Neural cell (in vitro differentiated cells): ENCODE measurements at regions not wholly inside any gene's neighbourhood (a gene's known extent, or its start where the extent isn't known, plus 50 kb on each side); places are given as distances from the start of the nearest gene placed in this dataset.

Source experiments
- H2AFZ ChIP-seq: fragments of 200-600, 300-800 bp; sonication (generic), shearing (Covaris generic); 2 replicates; pipeline ENCODE4 v1.6.0; 2014; ENCODE audit warnings: low read depth, mild to moderate bottlenecking, antibody characterized with exemption, low read length, moderate library complexity
- H3F3A ChIP-seq: fragments of 200-600 bp; shearing (Covaris generic); 2 replicates; pipeline ENCODE4 v1.6.1; 2016; ENCODE audit warnings: mild to moderate bottlenecking, moderate library complexity, mixed read lengths, antibody characterized with exemption, low read length; ENCODE audit not compliant: insufficient read depth, poor library complexity, severe bottlenecking
- H3K27ac ChIP-seq: fragments of 200-600, 300-800 bp; sonication (generic), shearing (Covaris generic); 2 replicates; pipeline ENCODE4 v1.5.1; 2014; ENCODE audit warnings: mild to moderate bottlenecking, low read length, moderate library complexity
- H3K27me3 ChIP-seq: fragments of 300-800, 200-600 bp; sonication (generic), shearing (Covaris generic); 2 replicates; pipeline ENCODE4 v1.6.0; 2014; ENCODE audit warnings: mild to moderate bottlenecking, low read depth, low read length, moderate library complexity; ENCODE audit not compliant: insufficient read depth
- H3K36me3 ChIP-seq: fragments of 300-800, 200-600 bp; sonication (generic), shearing (Covaris generic); 2 replicates; pipeline ENCODE4 v1.5.1; 2014; ENCODE audit warnings: mild to moderate bottlenecking, antibody characterized with exemption, low read length, moderate library complexity; ENCODE audit not compliant: insufficient read depth
- H3K4me2 ChIP-seq: fragments of 300-800, 200-600 bp; sonication (generic), shearing (Covaris generic); 2 replicates; pipeline ENCODE4 v1.6.0; 2014; ENCODE audit warnings: mild to moderate bottlenecking, low read length
- H3K4me3 ChIP-seq: fragments of 300-800, 200-600 bp; sonication (generic), shearing (Covaris generic); 2 replicates; pipeline ENCODE4 v1.5.1; 2014; ENCODE audit warnings: mild to moderate bottlenecking, low read length, moderate library complexity
- H3K79me2 ChIP-seq: fragments of 200-600 bp; shearing (Covaris generic); replicated peaks from 2 replicates; pipeline ENCODE4 v1.6.0; 2014; ENCODE audit warnings: mild to moderate bottlenecking, low read length, moderate library complexity; ENCODE audit not compliant: insufficient read depth
- H3K9ac ChIP-seq: fragments of 300-800, 200-600 bp; sonication (generic), shearing (Covaris generic); 2 replicates; pipeline ENCODE4 v1.6.1; 2016; ENCODE audit warnings: mild to moderate bottlenecking, low read length, mixed read lengths
- H3K9me2 ChIP-seq: fragments of 200-600 bp; shearing (Covaris generic); 2 replicates; pipeline ENCODE4 v1.6.1; 2016; ENCODE audit warnings: mild to moderate bottlenecking, low read length, mixed read lengths; ENCODE audit not compliant: insufficient read depth
- H3K9me3 ChIP-seq: fragments of 200-600, 300-800 bp; sonication (generic), shearing (Covaris generic); 2 replicates; pipeline ENCODE4 v1.6.1; 2016; ENCODE audit warnings: mild to moderate bottlenecking, mixed run types, low read length, moderate library complexity, mixed read lengths
- H4K20me1 ChIP-seq: fragments of 200-600 bp; shearing (Covaris generic); 2 replicates; pipeline ENCODE4 v1.6.1; 2016; ENCODE audit warnings: mild to moderate bottlenecking, mixed run types; ENCODE audit not compliant: insufficient read depth
- EP300 ChIP-seq: fragments of 450-650 bp; conservative IDR thresholded peaks from 2 replicates; pipeline ENCODE4 v1.6.1; 2014; ENCODE audit warnings: antibody characterized with exemption, mild to moderate bottlenecking, moderate library complexity; ENCODE audit not compliant: poor library complexity, severe bottlenecking
- EZH2 ChIP-seq: fragments of 200-600, 300-800 bp; shearing (Covaris generic), sonication (generic); IDR thresholded peaks from 2 replicates; pipeline ENCODE4 v1.6.1; 2014; ENCODE audit warnings: antibody characterized with exemption, low read length, borderline replicate concordance, mild to moderate bottlenecking; ENCODE audit not compliant: insufficient read depth, poor library complexity, severe bottlenecking
- MXI1 ChIP-seq: fragments of 450-650 bp; conservative IDR thresholded peaks from 2 replicates; pipeline ENCODE4 v1.6.1; 2014; ENCODE audit warnings: antibody characterized with exemption, mild to moderate bottlenecking; ENCODE audit not compliant: poor library complexity, severe bottlenecking
- POLR2AphosphoS5 ChIP-seq: IDR thresholded peaks from 2 replicates; pipeline ENCODE4 v1.6.1; 2012
- RAD21 ChIP-seq: fragments of 450-650 bp; conservative IDR thresholded peaks from 2 replicates; pipeline ENCODE4 v1.6.1; 2014; ENCODE audit warnings: antibody characterized with exemption, mild to moderate bottlenecking, moderate library complexity
- SMC3 ChIP-seq: fragments of 450-650 bp; conservative IDR thresholded peaks from 2 replicates; pipeline ENCODE4 v1.6.1; 2014; ENCODE audit warnings: antibody characterized with exemption, mild to moderate bottlenecking, moderate library complexity; ENCODE audit not compliant: poor library complexity
- TAF1 ChIP-seq: IDR thresholded peaks from 2 replicates; pipeline ENCODE4 v1.6.1; 2012; ENCODE audit warnings: low read depth
- TF ChIP-seq, protein P1 (sequence below): fragments of 450-650 bp; IDR thresholded peaks from 2 replicates; pipeline ENCODE4 v1.5.1; 2014; ENCODE audit warnings: antibody characterized with exemption, mild to moderate bottlenecking, moderate library complexity; ENCODE audit not compliant: poor library complexity, severe bottlenecking
- TF ChIP-seq, protein P2 (sequence below): IDR thresholded peaks from 2 replicates; pipeline ENCODE4 v1.6.1; 2012; ENCODE audit warnings: borderline replicate concordance

- Histone ChIP-seq H4K20me1 (no peaks in the 10 kb centered on the region), H3K27ac (no peak overlapping the region), H3K79me2 (no peaks in the 10 kb centered on the region), H3K27me3 (no peaks in the 10 kb centered on the region), H3K4me2 (no peak overlapping the region), H2AFZ (no peak overlapping the region), H3K4me3 (no peak overlapping the region), H3F3A (no peaks in the 10 kb centered on the region), H3K9me2 (no peaks in the 10 kb centered on the region), H3K9me3 (no peaks in the 10 kb centered on the region), H3K36me3 (no peaks in the 10 kb centered on the region), H3K9ac (no peak overlapping the region)
- TF ChIP-seq, protein P1, sequence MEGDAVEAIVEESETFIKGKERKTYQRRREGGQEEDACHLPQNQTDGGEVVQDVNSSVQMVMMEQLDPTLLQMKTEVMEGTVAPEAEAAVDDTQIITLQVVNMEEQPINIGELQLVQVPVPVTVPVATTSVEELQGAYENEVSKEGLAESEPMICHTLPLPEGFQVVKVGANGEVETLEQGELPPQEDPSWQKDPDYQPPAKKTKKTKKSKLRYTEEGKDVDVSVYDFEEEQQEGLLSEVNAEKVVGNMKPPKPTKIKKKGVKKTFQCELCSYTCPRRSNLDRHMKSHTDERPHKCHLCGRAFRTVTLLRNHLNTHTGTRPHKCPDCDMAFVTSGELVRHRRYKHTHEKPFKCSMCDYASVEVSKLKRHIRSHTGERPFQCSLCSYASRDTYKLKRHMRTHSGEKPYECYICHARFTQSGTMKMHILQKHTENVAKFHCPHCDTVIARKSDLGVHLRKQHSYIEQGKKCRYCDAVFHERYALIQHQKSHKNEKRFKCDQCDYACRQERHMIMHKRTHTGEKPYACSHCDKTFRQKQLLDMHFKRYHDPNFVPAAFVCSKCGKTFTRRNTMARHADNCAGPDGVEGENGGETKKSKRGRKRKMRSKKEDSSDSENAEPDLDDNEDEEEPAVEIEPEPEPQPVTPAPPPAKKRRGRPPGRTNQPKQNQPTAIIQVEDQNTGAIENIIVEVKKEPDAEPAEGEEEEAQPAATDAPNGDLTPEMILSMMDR: no peak
- TF ChIP-seq, protein P2, sequence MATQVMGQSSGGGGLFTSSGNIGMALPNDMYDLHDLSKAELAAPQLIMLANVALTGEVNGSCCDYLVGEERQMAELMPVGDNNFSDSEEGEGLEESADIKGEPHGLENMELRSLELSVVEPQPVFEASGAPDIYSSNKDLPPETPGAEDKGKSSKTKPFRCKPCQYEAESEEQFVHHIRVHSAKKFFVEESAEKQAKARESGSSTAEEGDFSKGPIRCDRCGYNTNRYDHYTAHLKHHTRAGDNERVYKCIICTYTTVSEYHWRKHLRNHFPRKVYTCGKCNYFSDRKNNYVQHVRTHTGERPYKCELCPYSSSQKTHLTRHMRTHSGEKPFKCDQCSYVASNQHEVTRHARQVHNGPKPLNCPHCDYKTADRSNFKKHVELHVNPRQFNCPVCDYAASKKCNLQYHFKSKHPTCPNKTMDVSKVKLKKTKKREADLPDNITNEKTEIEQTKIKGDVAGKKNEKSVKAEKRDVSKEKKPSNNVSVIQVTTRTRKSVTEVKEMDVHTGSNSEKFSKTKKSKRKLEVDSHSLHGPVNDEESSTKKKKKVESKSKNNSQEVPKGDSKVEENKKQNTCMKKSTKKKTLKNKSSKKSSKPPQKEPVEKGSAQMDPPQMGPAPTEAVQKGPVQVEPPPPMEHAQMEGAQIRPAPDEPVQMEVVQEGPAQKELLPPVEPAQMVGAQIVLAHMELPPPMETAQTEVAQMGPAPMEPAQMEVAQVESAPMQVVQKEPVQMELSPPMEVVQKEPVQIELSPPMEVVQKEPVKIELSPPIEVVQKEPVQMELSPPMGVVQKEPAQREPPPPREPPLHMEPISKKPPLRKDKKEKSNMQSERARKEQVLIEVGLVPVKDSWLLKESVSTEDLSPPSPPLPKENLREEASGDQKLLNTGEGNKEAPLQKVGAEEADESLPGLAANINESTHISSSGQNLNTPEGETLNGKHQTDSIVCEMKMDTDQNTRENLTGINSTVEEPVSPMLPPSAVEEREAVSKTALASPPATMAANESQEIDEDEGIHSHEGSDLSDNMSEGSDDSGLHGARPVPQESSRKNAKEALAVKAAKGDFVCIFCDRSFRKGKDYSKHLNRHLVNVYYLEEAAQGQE: no peak
- no peak for TF ChIP-seq TAF1
- no peak for TF ChIP-seq EZH2
- TF ChIP-seq POLR2AphosphoS5: no peak
Observed at GRCh38 chr10:130997267-130998045, 314.1 kb downstream of the TCERG1L start.

- H3K9me3 ChIP-seq: no peaks in the 10 kb centered on the region
- no peak overlapping the region for H3K9ac ChIP-seq
- no peaks in the 10 kb centered on the region for H3F3A ChIP-seq
- no peaks in the 10 kb centered on the region for H3K9me2 ChIP-seq
- no peak overlapping the region for H3K4me3 ChIP-seq
- no peak for TF ChIP-seq EP300
- TF ChIP-seq EZH2: no peak
- TF ChIP-seq POLR2AphosphoS5: no peak
- TF ChIP-seq RAD21: no peak
- TF ChIP-seq, protein P2: no peak
- no peak for TF ChIP-seq TAF1
- TF ChIP-seq, protein P1: no peak
- TF ChIP-seq MXI1: no peak
- TF ChIP-seq SMC3: no peak
- no peaks in the 10 kb centered on the region for H3K27me3 ChIP-seq
- H3K79me2 ChIP-seq: no peaks in the 10 kb centered on the region
- no peaks in the 10 kb centered on the region for H3K36me3 ChIP-seq
- H3K27ac ChIP-seq: no peak overlapping the region
- no peak overlapping the region for H3K4me2 ChIP-seq
- no peak overlapping the region for H2AFZ ChIP-seq
- no peaks in the 10 kb centered on the region for H4K20me1 ChIP-seq
Observed at GRCh38 chr10:130998046-130998435, 313.5 kb downstream of the TCERG1L start.
